ENCODE measurements at regions not wholly inside any gene's neighbourhood (a gene's known extent, or its start where the extent isn't known, plus 50 kb on each side); places are given as distances from the start of the nearest gene placed in this dataset.
"Not testable (repeated sequence)": the region's sequence is repeated elsewhere in the genome, so short reads cannot be mapped to it uniquely, and the experiment has no call there.

- DNase-seq (ENCODE audit: low read depth in 2 of 2), result no peak
Measured at GRCh38 chr3:190192739-190193138, 72.0 kb upstream of the P3H2 start.

- DNase-seq (ENCODE audit: low read depth in 2 of 2), result no peak
Measured at GRCh38 chr3:190192087-190192486, 71.4 kb upstream of the P3H2 start.

GRCh38 chr3:190188197-190188596 lies 67.5 kb upstream of the P3H2 start:
- no peak for DNase-seq (ENCODE audit: low read depth in 2 of 2)

GRCh38 chr3:190183121-190183520 lies 62.4 kb upstream of the P3H2 start:
- DNase-seq (ENCODE audit: low read depth in 2 of 2), result peak; percentile 77 to 82

- DNase-seq (ENCODE audit: low read depth in 2 of 2), result no peak
Measured at GRCh38 chr3:190182418-190183043, 61.8 kb upstream of the P3H2 start.

- DNase-seq (ENCODE audit: low read depth in 2 of 2), result no peak
Measured at GRCh38 chr3:190180268-190180667, 59.6 kb upstream of the P3H2 start.

GRCh38 chr3:190178779-190179178 lies 58.1 kb upstream of the P3H2 start:
- no peak for DNase-seq (ENCODE audit: low read depth in 2 of 2)

GRCh38 chr3:190176933-190177525 lies 56.3 kb upstream of the P3H2 start:
- DNase-seq (ENCODE audit: low read depth in 2 of 2), result not testable (repeated sequence)

GRCh38 chr3:190176106-190176505 lies 55.4 kb upstream of the P3H2 start:
- DNase-seq (ENCODE audit: low read depth in 2 of 2), result not testable (repeated sequence)

- no peak for DNase-seq (ENCODE audit: low read depth in 2 of 2)
Measured at GRCh38 chr3:190175490-190175889, 54.8 kb upstream of the P3H2 start.

GRCh38 chr3:190174471-190174870 lies 53.8 kb upstream of the P3H2 start:
- DNase-seq (ENCODE audit: low read depth in 2 of 2), result no peak

- no peak for DNase-seq (ENCODE audit: low read depth in 2 of 2)
Measured at GRCh38 chr3:190173426-190173825, 52.7 kb upstream of the P3H2 start.

- no peak for DNase-seq (ENCODE audit: low read depth in 2 of 2)
Measured at GRCh38 chr3:190172751-190173150, 52.1 kb upstream of the P3H2 start.

Measured in fibroblast of skin of left quadriceps (primary cell).